GM12878 (cell line): ENCODE measurements at regions not wholly inside any gene's neighbourhood (a gene's known extent, or its start where the extent isn't known, plus 50 kb on each side); places are given as distances from the start of the nearest gene placed in this dataset.

Experiments
- ATAC-seq: fragments of 200-7000 bp; cut with Tn5 transposase; 3 replicates; pipeline ENCODE4 v1.9.1; 2020; ENCODE audit warnings: mild to moderate bottlenecking, moderate library complexity
- BruUV-seq: library from RNA; stranded (reverse); fragments of 400-500 nt; replicated peaks from 2 replicates; lab custom pipeline; 2021; lab: Mats Ljungman, UMichigan
- CTCF ChIA-PET: fragments of 300-600 bp; sonication (Branson Sonifier 250); formaldehyde crosslinking; extraction: SDS; loops from one replicate; lab custom pipeline; 2021; ENCODE audit warnings: inconsistent platforms; lab: Yijun Ruan, JAX
- POLR2A ChIA-PET: fragments of 350-600 bp; formaldehyde crosslinking; extraction: SDS; loops from one replicate; lab custom pipeline; 2021; ENCODE audit warnings: inconsistent platforms; lab: Charles Lee
- RAD21 ChIA-PET: fragments of 300-600 bp; sonication (Branson Sonifier 250); formaldehyde crosslinking; loops from one replicate; lab custom pipeline; 2023; ENCODE audit warnings: antibody characterized with exemption; ENCODE audit not compliant: unreplicated experiment; lab: Charles Lee
- SMC1A ChIA-PET: fragments of 300-600 bp; sonication (Branson Sonifier 250); formaldehyde crosslinking; loops from one replicate; lab custom pipeline; 2023; ENCODE audit not compliant: unreplicated experiment, uncharacterized antibody; lab: Charles Lee
- DNase-seq: peaks from one replicate; pipeline ENCODE4 v3.0.0-alpha.2; 2011; ENCODE audit warnings: low read depth, low spot score
- FAIRE-seq: peaks from 3 replicates; lab custom pipeline; 2011; peaks lifted over from hg19 to GRCh38; lab: Jason Lieb, UNC
- H2AFZ ChIP-seq: 2 replicates; pipeline ENCODE4 v1.6.0; 2011; ENCODE audit warnings: low read depth, low read length, control low read depth; ENCODE audit not compliant: control insufficient read depth
- H3K27ac ChIP-seq: 2 replicates; pipeline ENCODE4 v1.5.1; 2011; ENCODE audit warnings: control low read depth; ENCODE audit not compliant: control insufficient read depth, insufficient read depth
- H3K27me3 ChIP-seq, 2 experiments: replicated peaks in 1 of 2; 2 replicates each; pipeline versions ENCODE4 v1.6.0 to v1.6.1; 2011; ENCODE audit warnings: low read length in 1 of 2; ENCODE audit not compliant: control insufficient read depth in 2 of 2, insufficient read depth in 2 of 2
- H3K36me3 ChIP-seq, 2 experiments: 2 replicates each; pipeline ENCODE4 v1.5.1; 2011; ENCODE audit warnings: low read length in 1 of 2; ENCODE audit not compliant: control insufficient read depth in 2 of 2, insufficient read depth in 2 of 2
- H3K4me1 ChIP-seq: 2 replicates; pipeline ENCODE4 v1.6.1; 2011; ENCODE audit warnings: mild to moderate bottlenecking, low read length, moderate library complexity, mixed read lengths; ENCODE audit not compliant: control insufficient read depth, insufficient read depth
- H3K4me2 ChIP-seq: 2 replicates; pipeline ENCODE4 v1.6.0; 2011; ENCODE audit warnings: control low read depth; ENCODE audit not compliant: control insufficient read depth, insufficient read depth
- H3K4me3 ChIP-seq: fragments of 200-600 bp; sonication (generic); 2 replicates; pipeline ENCODE4 v1.5.1; 2016
- H3K79me2 ChIP-seq: 2 replicates; pipeline ENCODE4 v1.6.0; 2011; ENCODE audit warnings: low read length; ENCODE audit not compliant: control insufficient read depth, insufficient read depth
- H3K9ac ChIP-seq: 2 replicates; pipeline ENCODE4 v1.8.0; 2011; ENCODE audit warnings: low read length, control low read depth, mixed read lengths; ENCODE audit not compliant: control insufficient read depth, insufficient read depth
- H3K9me3 ChIP-seq: replicated peaks from 3 replicates; pipeline ENCODE4 v1.5.1; 2011; ENCODE audit warnings: mild to moderate bottlenecking, low read length; ENCODE audit not compliant: control insufficient read depth, insufficient read depth
- H4K20me1 ChIP-seq: 2 replicates; pipeline ENCODE4 v1.6.0; 2011; ENCODE audit not compliant: control insufficient read depth, insufficient read depth
- CTCF ChIP-seq, 3 experiments: IDR thresholded peaks in 2 of 3; conservative IDR thresholded peaks in 1 of 3; 2 replicates each; pipeline ENCODE4 v1.5.1; 2011; ENCODE audit warnings: low read depth in 3 of 3, low read length in 3 of 3, mild to moderate bottlenecking in 3 of 3, control low read depth in 2 of 3, moderate library complexity in 2 of 3, inconsistent platforms in 1 of 3, mixed read lengths in 1 of 3; ENCODE audit not compliant: control insufficient read depth in 2 of 3, insufficient read depth in 1 of 3; ENCODE audit errors: extremely low read depth in 1 of 3
- GABPA ChIP-seq: IDR thresholded peaks from 2 replicates; pipeline ENCODE4 v1.6.1; 2014; ENCODE audit warnings: antibody characterized with exemption, low read depth, mild to moderate bottlenecking, inconsistent platforms
- HDGF ChIP-seq: fragments of 450-650 bp; IDR thresholded peaks from 2 replicates; pipeline ENCODE4 v1.6.1; 2016; ENCODE audit warnings: antibody characterized with exemption
- IKZF2 ChIP-seq, 2 experiments: fragments of 450-650 bp; IDR thresholded peaks; 2 replicates each; pipeline ENCODE4 v1.6.1; 2017; ENCODE audit warnings: mild to moderate bottlenecking in 2 of 2, moderate library complexity in 2 of 2
- KLF5 ChIP-seq: fragments of 450-650 bp; IDR thresholded peaks from 2 replicates; pipeline ENCODE4 v1.6.1; 2014; ENCODE audit warnings: mild to moderate bottlenecking; ENCODE audit not compliant: partially characterized antibody
- MEF2B ChIP-seq: fragments of 450-650 bp; IDR thresholded peaks from 2 replicates; pipeline ENCODE4 v1.6.1; 2018; ENCODE audit warnings: mild to moderate bottlenecking, moderate library complexity; ENCODE audit not compliant: partially characterized antibody, poor library complexity, severe bottlenecking
- RAD21 ChIP-seq: IDR thresholded peaks from 2 replicates; pipeline ENCODE4 v1.6.1; 2011; ENCODE audit warnings: mild to moderate bottlenecking, low read depth, low read length, moderate library complexity; ENCODE audit not compliant: insufficient read depth
- REST ChIP-seq: IDR thresholded peaks from 2 replicates; pipeline ENCODE4 v1.6.1; 2012; ENCODE audit warnings: mild to moderate bottlenecking, low read depth, low read length
- SKIL ChIP-seq: fragments of 450-650 bp; IDR thresholded peaks from 2 replicates; pipeline ENCODE4 v1.6.1; 2017; ENCODE audit warnings: mild to moderate bottlenecking, low read depth, inconsistent platforms; ENCODE audit not compliant: poor library complexity, severe bottlenecking
- SMC3 ChIP-seq: IDR thresholded peaks from 2 replicates; pipeline ENCODE4 v1.6.1; 2011; ENCODE audit warnings: low read length, improper control_type of control experiment, borderline replicate concordance
- SREBF1 ChIP-seq: IDR thresholded peaks from 2 replicates; pipeline ENCODE4 v1.6.1; 2012; ENCODE audit warnings: mild to moderate bottlenecking, low read length
- SRF ChIP-seq, 2 experiments: IDR thresholded peaks; 2 replicates each; pipeline ENCODE4 v1.6.1; 2011; ENCODE audit warnings: low read depth in 2 of 2, low read length in 2 of 2, mild to moderate bottlenecking in 1 of 2, moderate library complexity in 1 of 2
- SUPT20H ChIP-seq: IDR thresholded peaks from 2 replicates; pipeline ENCODE4 v1.6.1; 2011; ENCODE audit warnings: low read depth, mild to moderate bottlenecking, low read length, moderate library complexity, borderline replicate concordance; ENCODE audit not compliant: control insufficient read depth
- ZNF384 ChIP-seq: IDR thresholded peaks from 2 replicates; pipeline ENCODE4 v1.6.1; 2012; ENCODE audit warnings: low read depth, mild to moderate bottlenecking, low read length, improper control_type of control experiment, borderline replicate concordance
- WGBS: methylation state at CpG from one replicate; pipeline ENCODE4 v1.1.6; 2016; ENCODE audit warnings: low lambda C conversion rate; ENCODE audit not compliant: insufficient replicate concordance, insufficient coverage; ENCODE audit errors: missing lambda C conversion rate; 5-methylcytosine and 5-hydroxymethylcytosine counted together
- in situ Hi-C: fragments of 300-500 bp; cut with MboI; formaldehyde crosslinking; loops from 9 replicates; pipeline ENCODE4 v1.14.3; 2018; ENCODE audit warnings: mixed read lengths
- intact Hi-C: fragments of 100-400 bp; cut with micrococcal nuclease; formaldehyde crosslinking; loops from one replicate; pipeline ENCODE4 v1.14.2; 2022; ENCODE audit not compliant: unreplicated experiment

- Histone ChIP-seq H3K4me2 (no peak overlapping the region), H2AFZ (no peak overlapping the region), H3K27ac (no peak overlapping the region), H3K79me2 (no peaks in the 10 kb centered on the region), H3K4me3 (no peak overlapping the region), H3K4me1 (no peaks in the 10 kb centered on the region), H3K36me3 (no peaks in the 10 kb centered on the region), H3K27me3 (no peaks in the 10 kb centered on the region), H3K9ac (no peak overlapping the region), H3K9me3 (no peaks in the 10 kb centered on the region), H4K20me1 (no peaks in the 10 kb centered on the region)
- POLR2A ChIA-PET = no interaction called here
- in situ Hi-C loops (loop anchor here (10.0 kb wide), 1 partner anchor 395 kb away; no protein-coding TSS in a partner anchor), intact Hi-C loops (loop anchor here (5.0 kb wide), 1 partner anchor 1253 kb away; no protein-coding TSS in a partner anchor)
- CTCF ChIA-PET = interaction anchor here (0.9 to 2.3 kb wide), 6 partner anchors 11 to 388 kb away, joined by 3 to 5 read pairs (median 3); no protein-coding TSS in a partner anchor
- FAIRE-seq = peak; percentile 49
- no TSS peak for BruUV-seq
- no peak for DNase-seq
- SMC1A ChIA-PET = interaction anchor here (1.4 to 1.5 kb wide), 2 partner anchors 16 to 1253 kb away, joined by 3 to 7 read pairs; no protein-coding TSS in a partner anchor
- RAD21 ChIA-PET = interaction anchor here (2.1 kb wide), 1 partner anchor 1253 kb away, joined by 9 read pairs; no protein-coding TSS in a partner anchor
- WGBS = 62% methylated on average over 2 of the region's 2 CpGs
- ATAC-seq = peak; percentile 86
- no peak for TF ChIP-seq ZNF384
- TF ChIP-seq RAD21 = peak; percentile 73
- peak; percentile 57 to 74 (median 64) for TF ChIP-seq CTCF (IDR thresholded peaks at IDR 0.05 in 2 of 3, conservative IDR thresholded peaks at IDR 0.05 in 1 of 3; ENCODE audit: control insufficient read depth in 2 of 3, extremely low read depth in 1 of 3, insufficient read depth in 1 of 3, low read depth in 3 of 3, low read length in 3 of 3)
- TF ChIP-seq REST = no peak
- no peak for TF ChIP-seq KLF5
- no peak for TF ChIP-seq SUPT20H
- no peak for TF ChIP-seq SREBF1
- TF ChIP-seq SKIL = no peak
- TF ChIP-seq MEF2B = no peak
- no peak for TF ChIP-seq IKZF2 (IDR thresholded peaks at IDR 0.05)
- peak; percentile 54; the same call in 1 of the 2 replicates for TF ChIP-seq SMC3
- no peak for TF ChIP-seq HDGF
- no peak for TF ChIP-seq SRF (IDR thresholded peaks at IDR 0.05; ENCODE audit: low read depth in 2 of 2, low read length in 2 of 2)
- no peak for TF ChIP-seq GABPA
Observed at GRCh38 chr11:104609311-104610085, 288.8 kb downstream of the CASP12 start.
